Esophagus squamous epithelium (tissue), 4 donors: ENCODE measurements at regions not wholly inside any gene's neighbourhood (a gene's known extent, or its start where the extent isn't known, plus 50 kb on each side); places are given as distances from the start of the nearest gene placed in this dataset.

Source experiments
- CTCF ChIP-seq, 6 experiments: fragments of 450-650 bp in 4 of 6; fragments of 200-600 bp in 2 of 6; sonication (generic) in 2 of 6; IDR thresholded peaks; one replicate each; pipeline ENCODE4 v1.5.1; 2016 to 2019; ENCODE audit warnings: antibody characterized with exemption in 6 of 6, mild to moderate bottlenecking in 4 of 6, moderate library complexity in 4 of 6
- POLR2A ChIP-seq, 4 donors: fragments of 450-650 bp; IDR thresholded peaks; one replicate each; pipeline ENCODE4 v1.6.1; 2017; ENCODE audit warnings: antibody characterized with exemption in 4 of 4, mild to moderate bottlenecking in 4 of 4, moderate library complexity in 3 of 4

GRCh38 chr5:142400415-142400814 lies 75.6 kb upstream of the SPRY4 start:
- no peak for TF ChIP-seq CTCF (IDR thresholded peaks at IDR 0.05)
- TF ChIP-seq POLR2A (IDR thresholded peaks at IDR 0.05), result no peak
